ENCODE measurements at regions not wholly inside any gene's neighbourhood (a gene's known extent, or its start where the extent isn't known, plus 50 kb on each side); places are given as distances from the start of the nearest gene placed in this dataset.
"Not testable (repeated sequence)": the region's sequence is repeated elsewhere in the genome, so short reads cannot be mapped to it uniquely, and the experiment has no call there.

DNA sequence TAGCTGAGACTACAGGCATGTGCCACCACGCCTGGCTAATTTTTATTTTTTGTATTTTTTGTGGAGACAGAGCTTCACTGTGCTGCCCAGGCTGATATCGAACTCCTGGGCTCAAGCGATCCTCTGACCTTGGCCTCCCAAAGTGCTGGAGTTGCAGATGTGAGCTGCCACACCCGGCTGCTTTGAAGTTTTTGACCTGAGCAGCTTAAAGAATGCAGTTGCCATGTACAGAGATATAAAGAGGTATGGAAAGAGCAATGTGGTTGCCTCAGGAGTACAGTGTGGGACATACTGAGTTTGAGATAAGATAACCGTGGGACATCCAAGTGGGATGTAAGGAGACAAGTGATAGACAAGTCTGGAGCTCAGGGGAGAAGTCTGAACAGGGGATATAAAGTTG lies 82.7 kb upstream of the LSM14A start:
- Histone ChIP-seq H3K4me2 (ENCODE audit: low read length) (no peak overlapping the region), H3K79me1 (ENCODE audit: low read length) (no peaks in the 10 kb centered on the region), H3K23ac (ENCODE audit: low read length) (no peak overlapping the region), H3K18ac (ENCODE audit: low read length) (no peak overlapping the region), H3K4me3 (ENCODE audit: low read length) (no peak overlapping the region), H2AK5ac (ENCODE audit: low read length) (no peak overlapping the region), H3K79me2 (ENCODE audit: control insufficient read depth, insufficient read depth, low read length) (no peaks in the 10 kb centered on the region), H3K4me1 (ENCODE audit: control insufficient read depth, low read depth, low read length) (no peaks in the 10 kb centered on the region), H2BK120ac (ENCODE audit: low read depth, low read length) (no peak overlapping the region), H2BK15ac (replicated peaks; ENCODE audit: low read depth) (no peak overlapping the region), H3K56ac (ENCODE audit: low read length) (no peak overlapping the region), H4K5ac (ENCODE audit: low read length) (no peak overlapping the region), H2BK5ac (ENCODE audit: low read length) (no peak overlapping the region), H4K8ac (ENCODE audit: low read depth, low read length) (no peak overlapping the region), H3K9ac (ENCODE audit: low read length) (no peak overlapping the region), H3K4ac (ENCODE audit: low read depth, low read length) (no peak overlapping the region), H3K27me3 (ENCODE audit: insufficient read depth, low read length, poor library complexity) (no peaks in the 10 kb centered on the region), H3K27ac (ENCODE audit: low read depth, low read length) (no peak overlapping the region), H3K36me3 (ENCODE audit: control insufficient read depth, insufficient read depth, low read length) (no peaks in the 10 kb centered on the region)
- no peak for DNase-seq
- WGBS (ENCODE audit: extremely low coverage, insufficient coverage, low lambda C conversion rate): no CpG with 5 or more reads among the region's 5 CpGs

DNA sequence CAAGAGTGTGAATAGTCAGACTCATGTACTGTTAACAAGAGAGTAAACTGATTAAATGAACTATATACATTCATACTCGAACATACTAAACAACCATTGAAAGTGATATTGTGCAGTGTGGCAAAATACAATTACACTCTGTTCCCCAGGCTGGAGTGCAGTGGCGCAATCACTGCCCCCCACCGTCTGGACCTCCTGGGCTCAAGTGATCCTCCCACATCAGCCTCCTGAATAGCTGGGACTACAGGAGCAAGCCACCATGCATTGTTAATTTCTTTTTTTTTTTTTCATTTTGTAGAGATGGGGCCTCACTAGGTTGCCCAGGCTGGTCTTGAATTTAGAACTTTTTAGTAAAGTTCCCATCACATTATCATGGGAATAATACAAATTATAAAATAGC lies 77.3 kb upstream of the LSM14A start:
- Histone ChIP-seq H3K4ac (ENCODE audit: low read depth, low read length) (no peak overlapping the region), H3K23ac (ENCODE audit: low read length) (no peak overlapping the region), H3K36me3 (ENCODE audit: control insufficient read depth, insufficient read depth, low read length) (no peaks in the 10 kb centered on the region), H3K27ac (ENCODE audit: low read depth, low read length) (no peak overlapping the region), H3K79me1 (ENCODE audit: low read length) (no peaks in the 10 kb centered on the region), H4K5ac (ENCODE audit: low read length) (no peak overlapping the region), H3K79me2 (ENCODE audit: control insufficient read depth, insufficient read depth, low read length) (no peaks in the 10 kb centered on the region), H2BK120ac (ENCODE audit: low read depth, low read length) (no peak overlapping the region), H3K4me3 (ENCODE audit: low read length) (no peak overlapping the region), H2AK5ac (ENCODE audit: low read length) (no peak overlapping the region), H3K18ac (ENCODE audit: low read length) (no peak overlapping the region), H4K8ac (ENCODE audit: low read depth, low read length) (no peak overlapping the region), H2BK5ac (ENCODE audit: low read length) (no peak overlapping the region), H3K56ac (ENCODE audit: low read length) (no peak overlapping the region), H3K4me2 (ENCODE audit: low read length) (no peak overlapping the region), H2BK15ac (replicated peaks; ENCODE audit: low read depth) (no peak overlapping the region), H3K9ac (ENCODE audit: low read length) (no peak overlapping the region), H3K4me1 (ENCODE audit: control insufficient read depth, low read depth, low read length) (no peaks in the 10 kb centered on the region), H3K27me3 (ENCODE audit: insufficient read depth, low read length, poor library complexity) (no peaks in the 10 kb centered on the region)
- no CpG with 5 or more reads among the region's 3 CpGs for WGBS (ENCODE audit: extremely low coverage, insufficient coverage, low lambda C conversion rate)
- no peak for DNase-seq

- H3K27me3 ChIP-seq (ENCODE audit: insufficient read depth, low read length, poor library complexity); H3K79me2 ChIP-seq (ENCODE audit: control insufficient read depth, insufficient read depth, low read length); H3K9ac ChIP-seq (ENCODE audit: low read length); H3K4me3 ChIP-seq (ENCODE audit: low read length); H3K4me2 ChIP-seq (ENCODE audit: low read length); H2AK5ac ChIP-seq (ENCODE audit: low read length); H3K4ac ChIP-seq (ENCODE audit: low read depth, low read length); H4K5ac ChIP-seq (ENCODE audit: low read length); H3K79me1 ChIP-seq (ENCODE audit: low read length); H3K56ac ChIP-seq (ENCODE audit: low read length); H3K18ac ChIP-seq (ENCODE audit: low read length); H3K27ac ChIP-seq (ENCODE audit: low read depth, low read length); H3K4me1 ChIP-seq (ENCODE audit: control insufficient read depth, low read depth, low read length); H4K8ac ChIP-seq (ENCODE audit: low read depth, low read length); H3K23ac ChIP-seq (ENCODE audit: low read length); H2BK120ac ChIP-seq (ENCODE audit: low read depth, low read length); H2BK15ac ChIP-seq (replicated peaks; ENCODE audit: low read depth); DNase-seq; H3K36me3 ChIP-seq (ENCODE audit: control insufficient read depth, insufficient read depth, low read length); H2BK5ac ChIP-seq (ENCODE audit: low read length): not testable (repeated sequence)
- no CpG with 5 or more reads among the region's 5 CpGs for WGBS (ENCODE audit: extremely low coverage, insufficient coverage, low lambda C conversion rate)
These were observed 76.9 kb upstream of the LSM14A start for GRCh38 chr19:34095411-34095810.

DNA sequence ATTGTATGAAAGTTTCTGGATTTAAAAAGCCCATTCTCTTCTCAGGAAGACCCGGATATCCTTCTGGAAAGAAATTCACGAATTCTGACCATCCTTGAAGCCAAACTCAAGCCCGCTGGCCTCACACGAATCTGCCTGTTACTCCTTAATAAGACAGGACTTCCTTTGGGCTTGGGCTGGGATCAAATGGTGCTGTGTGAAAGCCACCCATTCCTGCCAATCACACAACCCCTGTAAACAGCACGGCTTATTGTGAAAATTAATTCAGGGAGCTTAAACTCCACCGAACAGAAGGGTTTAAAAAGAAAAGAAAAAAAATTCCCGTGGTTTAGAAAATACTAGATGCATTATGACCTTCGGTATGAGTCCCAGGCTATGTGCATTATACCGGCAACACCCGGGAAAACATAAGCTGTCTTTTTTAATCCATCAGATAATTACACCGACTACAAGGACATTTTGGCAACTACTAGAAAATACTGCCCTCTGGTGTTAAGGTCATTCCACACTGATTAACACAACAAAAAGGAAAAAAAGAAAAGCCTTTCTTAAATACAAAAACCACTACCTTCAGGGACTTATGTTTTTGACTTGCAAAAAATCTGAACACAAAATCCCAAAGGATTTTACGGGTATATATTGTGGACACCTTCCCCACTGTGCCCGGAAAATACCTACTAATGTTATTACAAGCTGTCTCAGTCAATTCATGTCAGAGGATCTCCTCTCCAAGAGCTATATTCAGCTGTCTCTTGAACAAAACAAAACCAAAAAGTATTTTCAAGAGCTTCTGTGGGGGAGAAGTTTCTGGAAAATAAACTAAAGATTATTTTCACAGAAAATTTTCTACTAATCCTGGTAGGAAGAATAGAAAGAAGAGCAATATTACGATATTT lies 76.0 kb upstream of the LSM14A start:
- no peak overlapping the region for H2BK15ac ChIP-seq (replicated peaks; ENCODE audit: low read depth)

GRCh38 chr19:34104096-34104495 lies 68.2 kb upstream of the LSM14A start:
- no CpG with 5 or more reads among the region's 5 CpGs for WGBS (ENCODE audit: extremely low coverage, insufficient coverage, low lambda C conversion rate)
- H3K4me1 ChIP-seq (ENCODE audit: control insufficient read depth, low read depth, low read length): no peaks in the 10 kb centered on the region

More for the DNA sequence above, 76.0 kb upstream of the LSM14A start:
- Histone ChIP-seq H3K4ac (ENCODE audit: low read depth, low read length) (no peak overlapping the region), H3K79me2 (ENCODE audit: control insufficient read depth, insufficient read depth, low read length) (no peaks in the 10 kb centered on the region), H3K9ac (ENCODE audit: low read length) (no peak overlapping the region), H3K4me1 (ENCODE audit: control insufficient read depth, low read depth, low read length) (no peaks in the 10 kb centered on the region), H3K27me3 (ENCODE audit: insufficient read depth, low read length, poor library complexity) (no peaks in the 10 kb centered on the region), H2BK120ac (ENCODE audit: low read depth, low read length) (no peak overlapping the region), H3K4me2 (ENCODE audit: low read length) (peak overlapping the region; percentile 25), H3K18ac (ENCODE audit: low read length) (no peak overlapping the region), H3K27ac (ENCODE audit: low read depth, low read length) (no peak overlapping the region), H3K56ac (ENCODE audit: low read length) (no peak overlapping the region), H2AK5ac (ENCODE audit: low read length) (no peak overlapping the region), H3K36me3 (ENCODE audit: control insufficient read depth, insufficient read depth, low read length) (no peaks in the 10 kb centered on the region), H3K23ac (ENCODE audit: low read length) (no peak overlapping the region), H3K4me3 (ENCODE audit: low read length) (no peak overlapping the region), H2BK5ac (ENCODE audit: low read length) (no peak overlapping the region), H4K8ac (ENCODE audit: low read depth, low read length) (no peak overlapping the region), H3K79me1 (ENCODE audit: low read length) (no peaks in the 10 kb centered on the region), H4K5ac (ENCODE audit: low read length) (no peak overlapping the region)
- DNase-seq: peak; percentile 67
- WGBS (ENCODE audit: extremely low coverage, insufficient coverage, low lambda C conversion rate): no CpG with 5 or more reads among the region's 14 CpGs

DNA sequence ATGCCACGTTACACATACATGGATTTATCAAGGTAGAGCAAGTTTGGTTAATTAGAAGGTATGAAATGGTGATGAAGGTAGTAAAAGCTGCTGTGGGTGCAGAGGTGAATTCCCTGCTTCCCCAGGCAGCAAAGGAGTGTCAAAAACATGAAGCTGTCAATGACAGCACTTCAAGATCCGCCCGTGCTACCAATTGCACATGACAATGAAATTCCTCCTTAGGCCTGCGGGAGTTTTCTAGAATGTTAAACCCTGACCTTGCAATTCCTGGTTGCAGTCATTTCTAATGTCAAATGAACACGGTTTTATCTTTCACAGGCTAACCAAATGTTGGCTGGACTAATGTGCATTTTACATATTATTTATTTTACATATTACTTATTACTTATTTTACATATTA lies 67.7 kb upstream of the LSM14A start:
- Histone ChIP-seq H3K4me1 (ENCODE audit: control insufficient read depth, low read depth, low read length) (no peaks in the 10 kb centered on the region), H3K4me2 (ENCODE audit: low read length) (no peak overlapping the region), H3K4ac (ENCODE audit: low read depth, low read length) (no peak overlapping the region), H3K9ac (ENCODE audit: low read length) (no peak overlapping the region), H4K8ac (ENCODE audit: low read depth, low read length) (no peak overlapping the region), H3K23ac (ENCODE audit: low read length) (no peak overlapping the region), H3K79me1 (ENCODE audit: low read length) (no peaks in the 10 kb centered on the region), H3K27ac (ENCODE audit: low read depth, low read length) (no peak overlapping the region), H3K18ac (ENCODE audit: low read length) (no peak overlapping the region), H3K56ac (ENCODE audit: low read length) (no peak overlapping the region), H2AK5ac (ENCODE audit: low read length) (no peak overlapping the region), H2BK15ac (replicated peaks; ENCODE audit: low read depth) (no peak overlapping the region), H3K36me3 (ENCODE audit: control insufficient read depth, insufficient read depth, low read length) (no peaks in the 10 kb centered on the region), H2BK120ac (ENCODE audit: low read depth, low read length) (no peak overlapping the region), H3K27me3 (ENCODE audit: insufficient read depth, low read length, poor library complexity) (no peaks in the 10 kb centered on the region), H2BK5ac (ENCODE audit: low read length) (no peak overlapping the region), H4K5ac (ENCODE audit: low read length) (no peak overlapping the region), H3K79me2 (ENCODE audit: control insufficient read depth, insufficient read depth, low read length) (no peaks in the 10 kb centered on the region), H3K4me3 (ENCODE audit: low read length) (no peak overlapping the region)
- WGBS (ENCODE audit: extremely low coverage, insufficient coverage, low lambda C conversion rate): no CpG with 5 or more reads among the region's 5 CpGs
- peak; percentile 18 for DNase-seq

More at GRCh38 chr19:34104096-34104495, 68.2 kb upstream of the LSM14A start:
- H2AK5ac ChIP-seq (ENCODE audit: low read length): no peak overlapping the region
- no peak overlapping the region for H3K9ac ChIP-seq (ENCODE audit: low read length)
- no peak overlapping the region for H4K5ac ChIP-seq (ENCODE audit: low read length)
- H3K56ac ChIP-seq (ENCODE audit: low read length): no peak overlapping the region
- H3K27me3 ChIP-seq (ENCODE audit: insufficient read depth, low read length, poor library complexity): no peaks in the 10 kb centered on the region
- H3K23ac ChIP-seq (ENCODE audit: low read length): no peak overlapping the region
- H3K4ac ChIP-seq (ENCODE audit: low read depth, low read length): no peak overlapping the region
- H2BK120ac ChIP-seq (ENCODE audit: low read depth, low read length): no peak overlapping the region
- H3K79me1 ChIP-seq (ENCODE audit: low read length): no peaks in the 10 kb centered on the region
- no peak overlapping the region for H2BK15ac ChIP-seq (replicated peaks; ENCODE audit: low read depth)
- no peak overlapping the region for H3K27ac ChIP-seq (ENCODE audit: low read depth, low read length)
- H4K8ac ChIP-seq (ENCODE audit: low read depth, low read length): no peak overlapping the region
- H3K4me3 ChIP-seq (ENCODE audit: low read length): no peak overlapping the region
- H2BK5ac ChIP-seq (ENCODE audit: low read length): no peak overlapping the region
- no peaks in the 10 kb centered on the region for H3K36me3 ChIP-seq (ENCODE audit: control insufficient read depth, insufficient read depth, low read length)
- H3K18ac ChIP-seq (ENCODE audit: low read length): no peak overlapping the region
- H3K79me2 ChIP-seq (ENCODE audit: control insufficient read depth, insufficient read depth, low read length): no peaks in the 10 kb centered on the region
- no peak overlapping the region for H3K4me2 ChIP-seq (ENCODE audit: low read length)
- no peak for DNase-seq
